HCT116 (cell line): ENCODE measurements at regions not wholly inside any gene's neighbourhood (a gene's known extent, or its start where the extent isn't known, plus 50 kb on each side); places are given as distances from the start of the nearest gene placed in this dataset.

Experiments used
- ATAC-seq: fragments of 200-7000 bp; cut with Tn5 transposase; 2 replicates; pipeline ENCODE4 v1.9.1; 2020; ENCODE audit warnings: mild to moderate bottlenecking, moderate library complexity
- BruUV-seq: library from RNA; stranded (reverse); fragments of 400-500 nt; replicated peaks from 2 replicates; lab custom pipeline; 2021; lab: Mats Ljungman, UMichigan
- CTCF ChIA-PET: fragments of 300-600 bp; sonication (Branson Sonifier 250); formaldehyde crosslinking; loops from one replicate; lab custom pipeline; 2021; ENCODE audit warnings: antibody characterized with exemption; lab: Charles Lee
- POLR2A ChIA-PET: fragments of 300-600, 350-600 bp; sonication (Branson Sonifier 250); formaldehyde crosslinking; loops from one replicate; lab custom pipeline; 2021; ENCODE audit warnings: antibody characterized with exemption; lab: Charles Lee
- RAD21 ChIA-PET, 2 experiments: fragments of 300-600 bp; sonication (Branson Sonifier 250); formaldehyde crosslinking; loops; one replicate each; lab custom pipeline; 2023; ENCODE audit warnings: low total read pairs in 2 of 2; ENCODE audit not compliant: uncharacterized antibody in 2 of 2, unreplicated experiment in 2 of 2, low non-redundant PET in 1 of 2; lab: Charles Lee
- DNase-seq: peaks from one replicate; pipeline ENCODE4 v3.0.0-alpha.2; 2010; ENCODE audit warnings: low read depth, low spot score
- H2AFZ ChIP-seq: fragments of 200-600 bp; shearing (Covaris generic), sonication (generic); 2 replicates; pipeline ENCODE4 v1.6.1; 2017; ENCODE audit warnings: low read depth, mixed run types, mixed read lengths, antibody characterized with exemption, low read length; ENCODE audit not compliant: poor library complexity, severe bottlenecking
- H3K27ac ChIP-seq: 2 replicates; pipeline ENCODE4 v1.5.1; 2012; ENCODE audit warnings: low read depth, low read length
- H3K27me3 ChIP-seq: fragments of 200-600 bp; sonication (generic); 2 replicates; pipeline ENCODE4 v1.6.1; 2016; ENCODE audit warnings: mixed run types, low read length, mixed read lengths; ENCODE audit not compliant: insufficient read depth
- H3K36me3 ChIP-seq, 2 experiments: fragments of 200-500 bp in 1 of 2; fragments of 200-600 bp in 1 of 2; sonication (Bioruptor generic) in 1 of 2; sonication (generic) in 1 of 2; 2 replicates each; pipeline versions ENCODE4 v1.5.1 to v1.6.1; 2014 to 2016; ENCODE audit warnings: low read length in 2 of 2, inconsistent platforms in 1 of 2, mixed read lengths in 1 of 2, mixed run types in 1 of 2; ENCODE audit not compliant: insufficient read depth in 2 of 2, control insufficient read depth in 1 of 2
- H3K4me1 ChIP-seq, 2 experiments: fragments of 200-600 bp in 1 of 2; sonication (generic) in 1 of 2; 2 replicates each; pipeline versions ENCODE4 v1.5.1 to v1.6.1; 2012 to 2017; ENCODE audit warnings: low read length in 2 of 2, inconsistent platforms in 1 of 2, mild to moderate bottlenecking in 1 of 2, mixed read lengths in 1 of 2, mixed run types in 1 of 2, moderate library complexity in 1 of 2; ENCODE audit not compliant: insufficient read depth in 2 of 2, control insufficient read depth in 1 of 2
- H3K4me2 ChIP-seq: fragments of 200-600 bp; sonication (generic); 2 replicates; pipeline ENCODE4 v1.6.1; 2017; ENCODE audit warnings: mixed run types, low read length, mixed read lengths
- H3K4me3 ChIP-seq, 2 experiments: fragments of 200-600 bp in 1 of 2; sonication (generic) in 1 of 2; replicated peaks in 1 of 2; 2 replicates each; pipeline ENCODE4 v1.5.1; 2011 to 2016; ENCODE audit warnings: low read length in 2 of 2, control low read depth in 1 of 2, low read depth in 1 of 2, mild to moderate bottlenecking in 1 of 2, mixed read lengths in 1 of 2, mixed run types in 1 of 2
- H3K79me2 ChIP-seq: fragments of 200-600 bp; sonication (generic); 2 replicates; pipeline ENCODE4 v1.6.1; 2017; ENCODE audit warnings: mild to moderate bottlenecking, mixed run types, low read length, moderate library complexity, mixed read lengths; ENCODE audit not compliant: insufficient read depth
- H3K9ac ChIP-seq: fragments of 200-600 bp; sonication (generic); 2 replicates; pipeline ENCODE4 v1.6.1; 2016; ENCODE audit warnings: low read length, mixed read lengths
- H3K9me2 ChIP-seq: fragments of 200-600 bp; sonication (generic), shearing (Covaris generic); 2 replicates; pipeline ENCODE4 v1.6.1; 2017; ENCODE audit warnings: mixed run types, mild to moderate bottlenecking, moderate library complexity; ENCODE audit not compliant: insufficient read depth
- H3K9me3 ChIP-seq, 2 experiments: fragments of 200-500 bp in 1 of 2; fragments of 200-600 bp in 1 of 2; sonication (Bioruptor generic) in 1 of 2; sonication (generic) in 1 of 2; 2 replicates each; pipeline ENCODE4 v1.6.1; 2014 to 2017; ENCODE audit warnings: low read length in 2 of 2, mixed read lengths in 2 of 2, inconsistent platforms in 1 of 2, low read depth in 1 of 2, mild to moderate bottlenecking in 1 of 2, mixed run types in 1 of 2, moderate library complexity in 1 of 2; ENCODE audit not compliant: control insufficient read depth in 1 of 2, insufficient read depth in 1 of 2
- H4K20me1 ChIP-seq: fragments of 200-600 bp; sonication (generic), shearing (Covaris generic); 2 replicates; pipeline ENCODE4 v1.6.1; 2017; ENCODE audit warnings: mixed run types, mild to moderate bottlenecking, moderate library complexity; ENCODE audit not compliant: insufficient read depth
- CBX3 ChIP-seq: IDR thresholded peaks from 2 replicates; pipeline ENCODE4 v1.6.1; 2012; ENCODE audit warnings: low read depth
- CEBPB ChIP-seq: IDR thresholded peaks from 2 replicates; pipeline ENCODE4 v1.6.1; 2012; ENCODE audit warnings: low read depth
- EGR1 ChIP-seq: IDR thresholded peaks from 2 replicates; pipeline ENCODE4 v1.6.1; 2012; ENCODE audit warnings: low read depth
- ELF1 ChIP-seq: IDR thresholded peaks from 2 replicates; pipeline ENCODE4 v1.6.1; 2012; ENCODE audit warnings: low read depth, borderline replicate concordance
- EZH2phosphoT487 ChIP-seq: fragments of 200-600 bp; IDR thresholded peaks from 2 replicates; pipeline ENCODE4 v1.6.1; 2018; ENCODE audit warnings: antibody characterized with exemption, borderline replicate concordance
- JUND ChIP-seq: IDR thresholded peaks from 2 replicates; pipeline ENCODE4 v1.6.1; 2012
- POLR2A ChIP-seq: IDR thresholded peaks from 2 replicates; pipeline ENCODE4 v1.7.0; 2011; ENCODE audit warnings: borderline replicate concordance; ENCODE audit not compliant: insufficient read depth, insufficient read length; ENCODE audit errors: extremely low read depth
- POLR2AphosphoS5 ChIP-seq: IDR thresholded peaks from 2 replicates; pipeline ENCODE4 v1.6.1; 2011; ENCODE audit warnings: mild to moderate bottlenecking, low read depth, low read length, moderate library complexity
- RAD21 ChIP-seq: IDR thresholded peaks from 2 replicates; pipeline ENCODE4 v1.6.1; 2012; ENCODE audit warnings: low read depth, mild to moderate bottlenecking
- SIN3A ChIP-seq: IDR thresholded peaks from 2 replicates; pipeline ENCODE4 v1.6.1; 2012; ENCODE audit warnings: low read depth
- SRF ChIP-seq: IDR thresholded peaks from 2 replicates; pipeline ENCODE4 v1.6.1; 2012; ENCODE audit warnings: low read depth
- TCF7L2 ChIP-seq: IDR thresholded peaks from 2 replicates; pipeline ENCODE4 v1.7.0; 2011; ENCODE audit warnings: borderline replicate concordance, inconsistent platforms; ENCODE audit not compliant: insufficient read depth, insufficient read length; ENCODE audit errors: extremely low read depth
- YY1 ChIP-seq: IDR thresholded peaks from 2 replicates; pipeline ENCODE4 v1.6.1; 2011; ENCODE audit warnings: low read length, low read depth, moderate library complexity, mild to moderate bottlenecking; ENCODE audit not compliant: insufficient replicate concordance; ENCODE audit errors: extremely low read depth
- intact Hi-C: fragments of 100-400 bp; cut with micrococcal nuclease; formaldehyde crosslinking; loops from 2 replicates; pipeline ENCODE4 v1.10.0; 2022
- TF ChIP-seq, protein P1 (sequence below): IDR thresholded peaks from 2 replicates; pipeline ENCODE4 v1.6.1; 2012
- TF ChIP-seq, protein P2 (sequence below): IDR thresholded peaks from 2 replicates; pipeline ENCODE4 v1.6.1; 2012; ENCODE audit warnings: low read depth

DNA sequence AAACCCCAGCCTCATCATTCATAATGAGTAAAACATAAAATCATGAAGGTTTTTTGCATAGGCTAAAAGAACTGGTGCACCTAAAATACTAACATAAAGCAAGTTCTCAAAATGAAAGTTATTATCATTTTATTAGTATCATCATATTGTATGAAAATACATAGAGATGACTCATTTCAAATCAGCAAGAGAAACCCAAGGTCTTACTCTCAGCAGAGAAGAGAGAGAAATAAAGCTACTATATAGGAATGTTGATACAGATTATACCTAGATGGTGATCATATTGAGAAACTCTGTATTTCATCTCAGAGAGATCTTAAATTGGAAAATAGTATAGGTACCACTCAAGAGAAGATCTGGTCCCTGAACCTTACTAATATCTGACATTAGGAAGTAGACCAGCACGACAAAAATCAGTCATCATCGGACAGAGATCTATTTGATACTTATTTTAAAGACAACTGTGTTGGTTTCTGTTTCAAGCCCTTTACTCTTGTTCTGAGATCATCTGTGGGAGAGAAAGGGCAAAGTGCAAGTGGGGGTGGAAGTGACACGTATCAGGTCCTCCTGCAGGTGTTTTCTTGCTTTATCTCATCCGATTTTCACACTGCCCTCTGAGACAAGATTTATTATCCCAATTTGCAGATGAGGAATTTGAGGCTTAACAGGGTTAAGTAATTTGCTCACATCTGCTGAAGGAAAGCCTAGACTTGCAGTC lies 532.3 kb downstream of the MAFB start:
- no peaks in the 10 kb centered on the region for H3K36me3 ChIP-seq
- DNase-seq (no peak), ATAC-seq (no peak)
- no peaks in the 10 kb centered on the region for H3K27me3 ChIP-seq
- H3K9ac ChIP-seq, result no peak overlapping the region
- intact Hi-C loops, result no loop called here
- ChIA-PET RAD21 (no interaction called here), CTCF (no interaction called here), POLR2A (no interaction called here)
- no peaks in the 10 kb centered on the region for H3K79me2 ChIP-seq
- no TSS peak for BruUV-seq
- H3K9me3 ChIP-seq, result no peaks in the 10 kb centered on the region
- no peaks in the 10 kb centered on the region for H4K20me1 ChIP-seq
- no peak overlapping the region for H3K4me2 ChIP-seq
- H3K4me1 ChIP-seq, result no peaks in the 10 kb centered on the region
- TF ChIP-seq POLR2AphosphoS5 (no peak), JUND (no peak), ELF1 (no peak), EZH2phosphoT487 (no peak), CEBPB (no peak), POLR2A (no peak), EGR1 (no peak), SRF (no peak), SIN3A (no peak), RAD21 (no peak), TCF7L2 (no peak), CBX3 (no peak), YY1 (no peak)
- TF ChIP-seq, protein P1, sequence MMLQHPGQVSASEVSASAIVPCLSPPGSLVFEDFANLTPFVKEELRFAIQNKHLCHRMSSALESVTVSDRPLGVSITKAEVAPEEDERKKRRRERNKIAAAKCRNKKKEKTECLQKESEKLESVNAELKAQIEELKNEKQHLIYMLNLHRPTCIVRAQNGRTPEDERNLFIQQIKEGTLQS, result no peak
- TF ChIP-seq, protein P2, sequence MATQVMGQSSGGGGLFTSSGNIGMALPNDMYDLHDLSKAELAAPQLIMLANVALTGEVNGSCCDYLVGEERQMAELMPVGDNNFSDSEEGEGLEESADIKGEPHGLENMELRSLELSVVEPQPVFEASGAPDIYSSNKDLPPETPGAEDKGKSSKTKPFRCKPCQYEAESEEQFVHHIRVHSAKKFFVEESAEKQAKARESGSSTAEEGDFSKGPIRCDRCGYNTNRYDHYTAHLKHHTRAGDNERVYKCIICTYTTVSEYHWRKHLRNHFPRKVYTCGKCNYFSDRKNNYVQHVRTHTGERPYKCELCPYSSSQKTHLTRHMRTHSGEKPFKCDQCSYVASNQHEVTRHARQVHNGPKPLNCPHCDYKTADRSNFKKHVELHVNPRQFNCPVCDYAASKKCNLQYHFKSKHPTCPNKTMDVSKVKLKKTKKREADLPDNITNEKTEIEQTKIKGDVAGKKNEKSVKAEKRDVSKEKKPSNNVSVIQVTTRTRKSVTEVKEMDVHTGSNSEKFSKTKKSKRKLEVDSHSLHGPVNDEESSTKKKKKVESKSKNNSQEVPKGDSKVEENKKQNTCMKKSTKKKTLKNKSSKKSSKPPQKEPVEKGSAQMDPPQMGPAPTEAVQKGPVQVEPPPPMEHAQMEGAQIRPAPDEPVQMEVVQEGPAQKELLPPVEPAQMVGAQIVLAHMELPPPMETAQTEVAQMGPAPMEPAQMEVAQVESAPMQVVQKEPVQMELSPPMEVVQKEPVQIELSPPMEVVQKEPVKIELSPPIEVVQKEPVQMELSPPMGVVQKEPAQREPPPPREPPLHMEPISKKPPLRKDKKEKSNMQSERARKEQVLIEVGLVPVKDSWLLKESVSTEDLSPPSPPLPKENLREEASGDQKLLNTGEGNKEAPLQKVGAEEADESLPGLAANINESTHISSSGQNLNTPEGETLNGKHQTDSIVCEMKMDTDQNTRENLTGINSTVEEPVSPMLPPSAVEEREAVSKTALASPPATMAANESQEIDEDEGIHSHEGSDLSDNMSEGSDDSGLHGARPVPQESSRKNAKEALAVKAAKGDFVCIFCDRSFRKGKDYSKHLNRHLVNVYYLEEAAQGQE, result no peak
- H3K4me3 ChIP-seq, result no peak overlapping the region
- no peak overlapping the region for H3K27ac ChIP-seq
- no peak overlapping the region for H2AFZ ChIP-seq
- H3K9me2 ChIP-seq, result no peaks in the 10 kb centered on the region
